BLaER1 (cell line): ENCODE measurements at regions not wholly inside any gene's neighbourhood (a gene's known extent, or its start where the extent isn't known, plus 50 kb on each side); places are given as distances from the start of the nearest gene placed in this dataset.

Experiments used
- H3K27ac ChIP-seq: shearing (Covaris generic); formaldehyde crosslinking; 2 replicates; pipeline ENCODE4 v1.8.1; 2022
- H3K27me3 ChIP-seq: shearing (Covaris generic); formaldehyde crosslinking; 2 replicates; pipeline ENCODE4 v1.8.1; 2022
- H3K36me3 ChIP-seq: shearing (Covaris generic); formaldehyde crosslinking; 2 replicates; pipeline ENCODE4 v1.8.1; 2022
- H3K4me1 ChIP-seq: shearing (Covaris generic); formaldehyde crosslinking; 2 replicates; pipeline ENCODE4 v1.8.1; 2022
- H3K4me2 ChIP-seq: shearing (Covaris generic); formaldehyde crosslinking; 2 replicates; pipeline ENCODE4 v1.8.1; 2022
- H3K4me3 ChIP-seq: shearing (Covaris generic); formaldehyde crosslinking; 2 replicates; pipeline ENCODE4 v1.8.1; 2022
- H3K9ac ChIP-seq: shearing (Covaris generic); formaldehyde crosslinking; 2 replicates; pipeline ENCODE4 v1.8.1; 2022
- H3K9me3 ChIP-seq: shearing (Covaris generic); formaldehyde crosslinking; 2 replicates; pipeline ENCODE4 v1.8.1; 2022
- H4K20me1 ChIP-seq: shearing (Covaris generic); formaldehyde crosslinking; 2 replicates; pipeline ENCODE4 v1.8.1; 2022
- Cebpa-rat ChIP-seq: shearing (Covaris generic); IDR thresholded peaks from 2 replicates; pipeline ENCODE4 v1.8.1; 2022

DNA sequence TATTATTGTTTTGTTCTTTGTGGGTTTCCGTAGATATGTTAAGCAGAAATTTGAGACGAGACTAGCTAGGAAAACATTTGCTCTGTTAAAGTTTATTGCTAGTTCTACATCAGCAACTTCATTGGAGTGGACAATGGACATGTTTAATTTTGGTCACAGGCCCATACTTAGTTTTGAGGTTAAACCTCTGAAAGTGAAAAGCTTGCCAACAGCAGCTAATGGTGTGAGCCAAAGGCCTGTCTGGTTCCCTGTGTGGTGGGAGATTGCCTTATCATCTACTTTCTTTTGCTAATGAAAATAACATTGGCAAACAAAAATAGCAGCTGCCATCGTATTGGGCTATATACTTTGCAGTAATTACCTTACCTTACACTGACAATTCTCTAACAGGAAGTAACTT is 388.4 kb upstream of the FZD8 start:
- Histone ChIP-seq H3K27me3 (no peaks in the 10 kb centered on the region), H3K9me3 (no peaks in the 10 kb centered on the region), H3K4me3 (no peak overlapping the region), H3K4me1 (no peaks in the 10 kb centered on the region), H4K20me1 (no peaks in the 10 kb centered on the region), H3K4me2 (no peak overlapping the region), H3K9ac (no peak overlapping the region), H3K36me3 (no peaks in the 10 kb centered on the region), H3K27ac (no peak overlapping the region)
- TF ChIP-seq Cebpa-rat = no peak

DNA sequence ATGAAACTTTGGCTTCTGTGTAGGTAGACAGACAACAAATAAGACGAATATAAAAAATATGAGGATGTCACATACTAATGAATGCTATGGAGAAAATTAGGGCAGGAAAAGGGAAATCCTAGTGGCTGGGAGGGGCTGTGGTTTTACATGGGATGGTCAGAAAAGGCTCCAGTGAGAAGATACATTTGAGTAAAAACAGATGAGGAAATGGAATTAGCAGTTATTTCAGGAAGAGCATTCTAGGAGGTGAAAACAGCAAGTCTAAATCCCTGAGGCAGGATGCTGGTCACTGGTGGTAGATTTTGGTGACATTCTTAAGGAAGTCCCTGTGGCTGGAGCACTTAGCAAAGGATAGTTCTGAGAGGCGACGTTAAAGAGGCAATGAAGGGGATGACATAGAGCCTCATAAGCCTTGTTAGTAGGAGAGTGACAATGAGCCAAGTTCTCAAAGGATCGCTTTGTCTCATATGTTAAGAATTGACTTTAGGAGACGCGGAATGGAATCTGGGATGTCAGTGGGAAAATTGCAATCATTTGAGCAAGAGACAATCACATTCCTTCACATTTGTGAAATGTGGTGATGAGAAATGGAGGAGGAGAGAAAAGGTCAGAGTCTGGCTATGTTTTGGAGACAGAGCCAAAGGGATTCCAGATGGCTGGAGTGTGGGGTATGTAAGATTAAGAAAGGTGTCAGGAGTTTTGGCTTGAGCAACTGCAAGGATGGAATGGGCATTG is 384.7 kb upstream of the FZD8 start:
- no peaks in the 10 kb centered on the region for H3K9me3 ChIP-seq
- H3K9ac ChIP-seq = no peak overlapping the region
- TF ChIP-seq Cebpa-rat = no peak
- H3K27me3 ChIP-seq = no peaks in the 10 kb centered on the region
- no peaks in the 10 kb centered on the region for H4K20me1 ChIP-seq
- H3K4me1 ChIP-seq = no peaks in the 10 kb centered on the region
- no peak overlapping the region for H3K4me2 ChIP-seq
- H3K4me3 ChIP-seq = no peak overlapping the region
- no peaks in the 10 kb centered on the region for H3K36me3 ChIP-seq
- H3K27ac ChIP-seq = no peak overlapping the region

DNA sequence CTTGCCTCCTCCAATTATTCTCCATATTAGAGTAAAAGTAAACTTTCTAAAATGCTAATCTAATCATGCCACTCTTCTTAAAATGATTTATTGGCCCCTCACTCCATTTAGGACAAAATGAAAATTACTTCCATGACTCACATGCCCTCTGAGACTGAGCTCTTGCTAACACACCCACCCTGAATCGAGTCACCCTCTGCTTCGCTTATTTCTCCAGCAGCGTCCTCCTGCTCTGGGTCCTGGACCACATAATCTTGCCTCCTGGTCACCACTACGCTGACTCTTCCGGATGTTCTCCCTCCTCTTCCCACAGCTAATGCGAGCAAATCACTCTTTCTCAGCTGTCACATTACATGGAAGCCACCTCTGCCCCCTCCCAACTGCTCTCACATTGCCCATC is 384.0 kb upstream of the FZD8 start:
- Histone ChIP-seq H3K27ac (no peak overlapping the region), H3K9ac (no peak overlapping the region), H4K20me1 (no peaks in the 10 kb centered on the region), H3K4me1 (no peaks in the 10 kb centered on the region), H3K9me3 (no peaks in the 10 kb centered on the region), H3K4me2 (no peak overlapping the region), H3K36me3 (no peaks in the 10 kb centered on the region), H3K4me3 (no peak overlapping the region), H3K27me3 (no peaks in the 10 kb centered on the region)
- TF ChIP-seq Cebpa-rat = no peak

DNA sequence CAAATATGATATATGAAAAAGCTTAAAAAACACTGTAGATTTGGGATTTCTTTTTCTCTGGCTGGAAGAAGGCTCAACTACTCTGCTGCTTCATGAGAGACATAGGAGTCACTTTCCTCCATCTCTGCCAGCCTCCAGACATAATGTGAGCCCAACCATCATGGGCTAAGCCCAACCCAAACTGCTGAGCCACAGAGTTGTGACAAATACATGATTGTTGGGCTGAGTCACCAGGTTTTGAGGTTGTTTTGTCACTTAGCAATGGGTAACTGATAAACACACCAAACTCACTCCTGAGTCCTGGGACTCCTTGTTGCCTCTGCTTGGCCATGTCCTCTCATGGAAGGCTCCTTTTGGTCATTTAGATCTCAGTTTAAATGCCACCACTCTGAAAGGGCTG is 381.8 kb upstream of the FZD8 start:
- no peak overlapping the region for H3K9ac ChIP-seq
- no peak overlapping the region for H3K4me3 ChIP-seq
- no peaks in the 10 kb centered on the region for H3K27me3 ChIP-seq
- H3K9me3 ChIP-seq = no peaks in the 10 kb centered on the region
- no peak overlapping the region for H3K27ac ChIP-seq
- no peak for TF ChIP-seq Cebpa-rat
- H4K20me1 ChIP-seq = no peaks in the 10 kb centered on the region
- no peaks in the 10 kb centered on the region for H3K36me3 ChIP-seq
- H3K4me1 ChIP-seq = no peaks in the 10 kb centered on the region
- no peak overlapping the region for H3K4me2 ChIP-seq

DNA sequence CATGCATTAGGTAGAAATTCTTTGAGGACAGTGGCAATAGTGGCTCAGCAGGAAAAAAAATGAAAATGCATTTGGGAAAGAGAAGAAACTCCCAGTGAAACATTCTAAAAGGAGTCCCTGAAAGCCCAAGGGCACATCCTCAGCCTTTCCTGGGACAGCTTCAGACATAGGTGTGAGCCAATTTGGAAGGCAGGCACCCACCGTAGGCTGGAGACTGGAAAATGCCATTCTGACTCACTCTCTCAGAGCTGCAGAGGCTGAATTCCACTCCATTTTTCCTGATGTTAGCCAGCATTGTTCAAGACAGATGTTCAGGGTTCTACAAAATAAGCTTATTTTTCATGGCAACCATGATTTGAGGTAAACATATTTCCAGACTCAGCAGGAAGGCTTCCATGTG is 379.0 kb upstream of the FZD8 start:
- Histone ChIP-seq H3K27ac (no peak overlapping the region), H3K4me3 (no peak overlapping the region), H3K27me3 (no peaks in the 10 kb centered on the region), H3K9me3 (no peaks in the 10 kb centered on the region), H3K4me1 (no peaks in the 10 kb centered on the region), H3K4me2 (no peak overlapping the region), H3K9ac (no peak overlapping the region), H4K20me1 (no peaks in the 10 kb centered on the region), H3K36me3 (no peaks in the 10 kb centered on the region)
- no peak for TF ChIP-seq Cebpa-rat

DNA sequence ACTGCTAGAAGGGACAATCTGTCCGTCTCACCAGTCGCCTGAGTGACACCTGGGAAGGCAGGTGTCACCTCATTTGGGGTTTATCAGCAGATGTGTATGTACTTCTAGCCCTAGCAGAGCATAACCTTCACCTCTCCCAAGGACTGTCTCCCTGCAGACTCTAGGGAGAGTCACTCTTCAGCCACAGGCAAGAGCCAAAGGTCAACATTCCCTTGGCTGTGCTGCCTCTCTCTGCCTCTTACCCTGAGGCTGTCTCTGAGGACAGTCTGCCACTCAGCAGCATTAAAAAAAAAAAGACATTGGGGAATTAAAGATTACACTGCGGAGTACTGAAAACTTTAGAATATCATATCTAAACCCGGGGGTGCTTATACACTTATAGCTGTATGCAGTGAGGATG is 377.7 kb upstream of the FZD8 start:
- Histone ChIP-seq H3K4me1 (no peaks in the 10 kb centered on the region), H3K4me2 (no peak overlapping the region), H3K27me3 (no peaks in the 10 kb centered on the region), H3K9ac (no peak overlapping the region), H3K36me3 (no peaks in the 10 kb centered on the region), H3K27ac (no peak overlapping the region), H4K20me1 (no peaks in the 10 kb centered on the region), H3K9me3 (no peaks in the 10 kb centered on the region), H3K4me3 (no peak overlapping the region)
- TF ChIP-seq Cebpa-rat = no peak

DNA sequence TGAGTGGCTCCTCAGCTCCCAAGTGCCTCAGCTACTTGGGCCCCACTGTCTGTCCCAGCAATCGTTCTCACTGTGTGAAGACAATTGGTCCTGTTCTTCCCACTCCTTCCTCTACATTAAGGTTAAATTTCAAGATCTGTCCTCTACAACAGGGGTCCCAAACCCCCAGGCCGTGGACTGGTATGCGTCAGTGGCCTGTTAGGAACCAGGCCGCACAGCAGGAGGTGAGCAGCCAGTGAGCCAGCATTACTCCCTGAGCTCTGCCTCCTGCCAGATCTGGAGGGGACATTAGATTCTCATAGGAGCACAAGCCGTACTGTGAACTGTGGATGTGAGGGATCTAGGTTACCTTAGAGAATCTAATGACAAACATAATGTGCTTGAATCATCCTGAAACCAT is 376.9 kb upstream of the FZD8 start:
- no peaks in the 10 kb centered on the region for H3K9me3 ChIP-seq
- H3K4me3 ChIP-seq = no peak overlapping the region
- no peaks in the 10 kb centered on the region for H3K36me3 ChIP-seq
- H3K27me3 ChIP-seq = no peaks in the 10 kb centered on the region
- no peaks in the 10 kb centered on the region for H4K20me1 ChIP-seq
- TF ChIP-seq Cebpa-rat = no peak
- H3K4me2 ChIP-seq = no peak overlapping the region
- no peak overlapping the region for H3K9ac ChIP-seq
- H3K27ac ChIP-seq = no peak overlapping the region
- no peaks in the 10 kb centered on the region for H3K4me1 ChIP-seq

- H3K27ac ChIP-seq = no peak overlapping the region
- TF ChIP-seq Cebpa-rat = no peak
Measured at GRCh38 chr10:36017137-36017536, 375.0 kb upstream of the FZD8 start.

DNA sequence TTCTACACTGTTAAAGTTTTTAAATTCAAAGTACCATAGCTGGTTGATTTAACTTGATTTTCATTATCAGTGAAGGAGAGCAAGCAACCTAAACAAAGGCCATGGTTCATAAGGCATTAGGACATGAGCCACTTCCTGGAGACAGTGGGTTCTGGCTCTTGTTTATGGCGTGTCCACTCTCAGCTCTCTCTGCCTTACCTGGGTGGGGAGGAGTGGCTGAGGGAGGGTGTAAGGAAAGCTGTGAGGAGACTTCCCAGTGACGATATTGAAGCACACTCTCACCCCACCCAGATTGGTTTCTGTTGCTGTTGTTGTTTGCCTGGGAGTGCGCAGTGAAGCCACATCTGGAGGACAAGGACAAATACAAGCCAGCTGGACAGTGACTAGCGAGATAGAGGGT is 365.3 kb upstream of the FZD8 start:
- Histone ChIP-seq H4K20me1 (no peaks in the 10 kb centered on the region), H3K4me2 (no peak overlapping the region), H3K27me3 (no peaks in the 10 kb centered on the region), H3K27ac (no peak overlapping the region), H3K4me1 (no peaks in the 10 kb centered on the region), H3K9ac (no peak overlapping the region), H3K4me3 (no peak overlapping the region), H3K9me3 (no peaks in the 10 kb centered on the region), H3K36me3 (no peaks in the 10 kb centered on the region)
- TF ChIP-seq Cebpa-rat = no peak

More at GRCh38 chr10:36017137-36017536, 375.0 kb upstream of the FZD8 start:
- H3K4me3 ChIP-seq = no peak overlapping the region
- no peaks in the 10 kb centered on the region for H3K36me3 ChIP-seq
- no peaks in the 10 kb centered on the region for H3K9me3 ChIP-seq
- H3K4me2 ChIP-seq = no peak overlapping the region
- no peak overlapping the region for H3K9ac ChIP-seq
- H3K27me3 ChIP-seq = no peaks in the 10 kb centered on the region
- no peaks in the 10 kb centered on the region for H3K4me1 ChIP-seq
- no peaks in the 10 kb centered on the region for H4K20me1 ChIP-seq

GRCh38 chr10:36003688-36004087 is 361.6 kb upstream of the FZD8 start:
- H3K27ac ChIP-seq = no peak overlapping the region
- H3K4me2 ChIP-seq = no peak overlapping the region
- no peaks in the 10 kb centered on the region for H3K36me3 ChIP-seq
- TF ChIP-seq Cebpa-rat = no peak
- H4K20me1 ChIP-seq = no peaks in the 10 kb centered on the region
- H3K9me3 ChIP-seq = no peaks in the 10 kb centered on the region
- H3K27me3 ChIP-seq = no peaks in the 10 kb centered on the region
- no peak overlapping the region for H3K4me3 ChIP-seq
- H3K4me1 ChIP-seq = no peaks in the 10 kb centered on the region
- H3K9ac ChIP-seq = no peak overlapping the region
